Lung (tissue), 11 donors: ENCODE measurements at regions not wholly inside any gene's neighbourhood (a gene's known extent, or its start where the extent isn't known, plus 50 kb on each side); places are given as distances from the start of the nearest gene placed in this dataset.

Experiments used
- ATAC-seq: fragments of 200-7000 bp; cut with Tn5 transposase; one replicate; pipeline ENCODE4 v1.9.1; 2020; ENCODE audit warnings: moderate number of reproducible peaks; ENCODE audit not compliant: insufficient read depth, low FRiP score
- DNase-seq, 3 donors: peaks; one replicate each; pipeline ENCODE4 v3.0.0-alpha.2; 2013 to 2017
- H3K27ac ChIP-seq, 2 donors: one replicate each; pipeline ENCODE4 v1.5.1; 2013; ENCODE audit warnings: mild to moderate bottlenecking in 2 of 2, moderate library complexity in 2 of 2, control low read depth in 1 of 2, inconsistent platforms in 1 of 2, low read depth in 1 of 2, low read length in 1 of 2
- H3K27me3 ChIP-seq, 3 donors: one replicate each; pipeline ENCODE4 v1.5.1; 2013; ENCODE audit warnings: low read length in 2 of 3; ENCODE audit not compliant: control insufficient read depth in 3 of 3, insufficient read depth in 3 of 3
- H3K36me3 ChIP-seq, 4 donors: one replicate each; pipeline ENCODE4 v1.5.1; 2013; ENCODE audit warnings: low read length in 4 of 4, mild to moderate bottlenecking in 1 of 4, moderate library complexity in 1 of 4; ENCODE audit not compliant: control insufficient read depth in 4 of 4, insufficient read depth in 4 of 4
- H3K4me1 ChIP-seq, 5 donors: one replicate each; pipeline ENCODE4 v1.5.1; 2013; ENCODE audit warnings: low read length in 5 of 5, mild to moderate bottlenecking in 2 of 5, moderate library complexity in 1 of 5; ENCODE audit not compliant: control insufficient read depth in 5 of 5, insufficient read depth in 5 of 5
- H3K4me3 ChIP-seq: one replicate; pipeline ENCODE4 v1.5.1; 2013; ENCODE audit warnings: mild to moderate bottlenecking, control low read depth, moderate library complexity
- H3K9ac ChIP-seq, 2 donors: one replicate each; pipeline ENCODE4 v1.5.1; 2013; ENCODE audit warnings: low read length in 2 of 2, control low read depth in 1 of 2; ENCODE audit not compliant: insufficient read depth in 1 of 2
- H3K9me3 ChIP-seq, 4 donors: one replicate each; pipeline ENCODE4 v1.5.1; 2013; ENCODE audit warnings: low read length in 3 of 4, mild to moderate bottlenecking in 1 of 4, moderate library complexity in 1 of 4; ENCODE audit not compliant: control insufficient read depth in 4 of 4, insufficient read depth in 3 of 4
- CTCF ChIP-seq: IDR thresholded peaks from 2 replicates; pipeline ENCODE4 v1.5.1; 2012; ENCODE audit warnings: mild to moderate bottlenecking; ENCODE audit errors: control extremely low read depth, extremely low read depth
- WGBS, 2 donors: extraction: QIAGEN DNeasy Blood & Tissue Kit; methylation state at CpG; one replicate each; pipeline ENCODE4 v1.1.7; 2013; 5-methylcytosine and 5-hydroxymethylcytosine counted together
- donor health status: control.
- donor health status: control.
- donor health status: Bipolar disorder and iron deficiency.
- donor health status: healthy.
- donor health status: DM: yes; HTN: yes; CAD: no.

GRCh38 chr6:95417856-95418255, 159.5 kb upstream of the MANEA start:
- DNase-seq (no peak), ATAC-seq (no peak)
- Histone ChIP-seq H3K36me3 (no peaks in the 10 kb centered on the region), H3K9me3 (peaks cover 0 to 8% (median 7%) of the 10 kb centered on the region in 4 donors), H3K4me3 (no peak overlapping the region), H3K27me3 (no peaks in the 10 kb centered on the region), H3K9ac (no peak overlapping the region), H3K27ac (no peak overlapping the region), H3K4me1 (no peaks in the 10 kb centered on the region)
- WGBS, 2 donors, result 0% methylated on average over 1 of the region's 1 CpG
- no peak for TF ChIP-seq CTCF

GRCh38 chr6:95420792-95421191, 156.5 kb upstream of the MANEA start:
- no peak for ATAC-seq
- H3K9ac ChIP-seq, result no peak overlapping the region
- no peaks in the 10 kb centered on the region for H3K27me3 ChIP-seq
- DNase-seq, result no peak
- no peak overlapping the region for H3K4me3 ChIP-seq
- H3K36me3 ChIP-seq, result no peaks in the 10 kb centered on the region
- TF ChIP-seq CTCF, result no peak
- H3K9me3 ChIP-seq, result peaks cover 0 to 8% (median 7%) of the 10 kb centered on the region in 4 donors
- no peak overlapping the region for H3K27ac ChIP-seq
- no peaks in the 10 kb centered on the region for H3K4me1 ChIP-seq

- ATAC-seq, result no peak
Observed at GRCh38 chr6:95423331-95423730, 154.0 kb upstream of the MANEA start.

More at GRCh38 chr6:95423331-95423730, 154.0 kb upstream of the MANEA start:
- no peak for DNase-seq
- Histone ChIP-seq H3K9ac (no peak overlapping the region), H3K9me3 (peaks cover 0 to 8% (median 7%) of the 10 kb centered on the region in 4 donors), H3K27me3 (no peaks in the 10 kb centered on the region), H3K36me3 (no peaks in the 10 kb centered on the region), H3K4me1 (no peaks in the 10 kb centered on the region), H3K4me3 (no peak overlapping the region), H3K27ac (no peak overlapping the region)
- no peak for TF ChIP-seq CTCF
- 89 to 93% methylated on average over 1 of the region's 1 CpG for WGBS, 2 donors
